Hepatocyte (in vitro differentiated cells): ENCODE measurements at regions not wholly inside any gene's neighbourhood (a gene's known extent, or its start where the extent isn't known, plus 50 kb on each side); places are given as distances from the start of the nearest gene placed in this dataset.
"Not testable (repeated sequence)": the region's sequence is repeated elsewhere in the genome, so short reads cannot be mapped to it uniquely, and the experiment has no call there.

Source experiments
- EZH2 ChIP-seq: fragments of 200-600 bp; sonication (generic); IDR thresholded peaks from 2 replicates; pipeline ENCODE4 v1.6.1; 2016; ENCODE audit warnings: antibody characterized with exemption, mild to moderate bottlenecking, borderline replicate concordance
- EZH2phosphoT487 ChIP-seq: fragments of 200-600 bp; sonication (generic); IDR thresholded peaks from one replicate; pipeline ENCODE4 v1.6.1; 2018; ENCODE audit warnings: antibody characterized with exemption, mild to moderate bottlenecking, low read depth, moderate library complexity; ENCODE audit not compliant: unreplicated experiment, severe bottlenecking
- TF ChIP-seq, protein P1 (sequence below): fragments of 200-600 bp; sonication (generic); IDR thresholded peaks from 2 replicates; pipeline ENCODE4 v1.5.1; 2016; ENCODE audit warnings: antibody characterized with exemption, mild to moderate bottlenecking; ENCODE audit not compliant: poor library complexity

DNA sequence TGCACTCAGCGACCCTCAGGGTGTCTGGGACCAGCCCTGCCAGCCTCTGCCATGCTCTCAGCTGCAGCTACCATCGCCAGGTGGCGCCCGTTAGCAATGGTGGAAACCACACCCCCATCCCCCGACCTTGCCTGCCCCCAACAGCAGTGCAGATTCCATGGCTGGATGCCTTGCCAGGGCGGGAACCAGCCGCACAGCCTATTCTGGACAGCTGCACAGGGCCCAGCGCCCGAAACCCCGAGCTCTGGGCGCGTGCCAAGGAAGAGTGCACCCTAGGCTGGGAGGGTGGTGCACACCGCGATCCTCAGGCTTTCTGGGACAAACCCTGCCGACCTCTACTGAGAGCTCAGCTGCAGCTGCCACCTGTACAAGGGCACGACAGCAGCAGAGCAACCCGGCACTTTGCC is 88.1 kb downstream of the POTEG start:
- TF ChIP-seq, protein P1, sequence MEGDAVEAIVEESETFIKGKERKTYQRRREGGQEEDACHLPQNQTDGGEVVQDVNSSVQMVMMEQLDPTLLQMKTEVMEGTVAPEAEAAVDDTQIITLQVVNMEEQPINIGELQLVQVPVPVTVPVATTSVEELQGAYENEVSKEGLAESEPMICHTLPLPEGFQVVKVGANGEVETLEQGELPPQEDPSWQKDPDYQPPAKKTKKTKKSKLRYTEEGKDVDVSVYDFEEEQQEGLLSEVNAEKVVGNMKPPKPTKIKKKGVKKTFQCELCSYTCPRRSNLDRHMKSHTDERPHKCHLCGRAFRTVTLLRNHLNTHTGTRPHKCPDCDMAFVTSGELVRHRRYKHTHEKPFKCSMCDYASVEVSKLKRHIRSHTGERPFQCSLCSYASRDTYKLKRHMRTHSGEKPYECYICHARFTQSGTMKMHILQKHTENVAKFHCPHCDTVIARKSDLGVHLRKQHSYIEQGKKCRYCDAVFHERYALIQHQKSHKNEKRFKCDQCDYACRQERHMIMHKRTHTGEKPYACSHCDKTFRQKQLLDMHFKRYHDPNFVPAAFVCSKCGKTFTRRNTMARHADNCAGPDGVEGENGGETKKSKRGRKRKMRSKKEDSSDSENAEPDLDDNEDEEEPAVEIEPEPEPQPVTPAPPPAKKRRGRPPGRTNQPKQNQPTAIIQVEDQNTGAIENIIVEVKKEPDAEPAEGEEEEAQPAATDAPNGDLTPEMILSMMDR = not testable (repeated sequence)
- not testable (repeated sequence) for TF ChIP-seq EZH2, EZH2phosphoT487
